GM12872 (cell line): ENCODE measurements at regions not wholly inside any gene's neighbourhood (a gene's known extent, or its start where the extent isn't known, plus 50 kb on each side); places are given as distances from the start of the nearest gene placed in this dataset.

ENCODE experiments used
- CTCF ChIP-seq: IDR thresholded peaks from 3 replicates; pipeline ENCODE4 v1.5.1; 2011; ENCODE audit warnings: low read depth, mild to moderate bottlenecking, low read length, moderate library complexity; ENCODE audit not compliant: insufficient read depth

- no peak for TF ChIP-seq CTCF
Measured at GRCh38 chr21:38067086-38067739, 151.0 kb upstream of the KCNJ6 start.

- TF ChIP-seq CTCF = no peak
Measured at GRCh38 chr21:38072489-38072888, 156.2 kb upstream of the KCNJ6 start.

GRCh38 chr21:38075833-38076587 lies 159.8 kb upstream of the KCNJ6 start:
- no peak for TF ChIP-seq CTCF

GRCh38 chr21:38077569-38077968 lies 161.3 kb upstream of the KCNJ6 start:
- TF ChIP-seq CTCF = no peak

GRCh38 chr21:38080888-38081287 lies 164.6 kb upstream of the KCNJ6 start:
- TF ChIP-seq CTCF = no peak

- TF ChIP-seq CTCF = no peak
Measured at GRCh38 chr21:38081708-38082107, 165.5 kb upstream of the KCNJ6 start.

GRCh38 chr21:38082936-38083485 lies 166.8 kb upstream of the KCNJ6 start:
- TF ChIP-seq CTCF = no peak
